ENCODE measurements at regions not wholly inside any gene's neighbourhood (a gene's known extent, or its start where the extent isn't known, plus 50 kb on each side); places are given as distances from the start of the nearest gene placed in this dataset.

DNA sequence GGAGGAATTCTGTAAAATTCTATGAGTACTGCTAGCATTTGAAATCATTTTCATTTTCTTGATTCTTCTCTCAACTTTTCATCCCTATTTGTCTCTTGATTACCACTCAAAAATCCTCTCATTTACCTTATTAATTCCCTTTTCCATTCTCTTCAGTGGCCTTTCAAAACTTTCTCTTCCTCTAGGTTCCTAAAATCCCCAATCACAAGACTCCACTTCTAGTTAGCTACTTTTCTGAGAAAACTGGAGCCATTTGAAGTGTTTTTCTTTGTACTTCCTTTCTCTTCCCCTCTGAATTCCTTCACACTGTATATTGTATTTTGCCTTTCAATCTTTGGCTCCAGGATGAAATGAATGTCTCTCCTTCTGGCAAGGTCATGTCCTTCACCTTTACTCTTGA, 61.3 kb upstream of the NR4A3 start:
- no peaks in the 10 kb centered on the region for H3K36me3 Mint-ChIP-seq (ENCODE audit: low read depth)
- DNase-seq = no peak
- H3K4me1 Mint-ChIP-seq = no peaks in the 10 kb centered on the region
- H3K9me3 Mint-ChIP-seq = no peaks in the 10 kb centered on the region
- peaks cover 4% of the 10 kb centered on the region for H3K27me3 Mint-ChIP-seq (ENCODE audit: low read depth, poor library complexity)
- TF ChIP-seq, protein P1, sequence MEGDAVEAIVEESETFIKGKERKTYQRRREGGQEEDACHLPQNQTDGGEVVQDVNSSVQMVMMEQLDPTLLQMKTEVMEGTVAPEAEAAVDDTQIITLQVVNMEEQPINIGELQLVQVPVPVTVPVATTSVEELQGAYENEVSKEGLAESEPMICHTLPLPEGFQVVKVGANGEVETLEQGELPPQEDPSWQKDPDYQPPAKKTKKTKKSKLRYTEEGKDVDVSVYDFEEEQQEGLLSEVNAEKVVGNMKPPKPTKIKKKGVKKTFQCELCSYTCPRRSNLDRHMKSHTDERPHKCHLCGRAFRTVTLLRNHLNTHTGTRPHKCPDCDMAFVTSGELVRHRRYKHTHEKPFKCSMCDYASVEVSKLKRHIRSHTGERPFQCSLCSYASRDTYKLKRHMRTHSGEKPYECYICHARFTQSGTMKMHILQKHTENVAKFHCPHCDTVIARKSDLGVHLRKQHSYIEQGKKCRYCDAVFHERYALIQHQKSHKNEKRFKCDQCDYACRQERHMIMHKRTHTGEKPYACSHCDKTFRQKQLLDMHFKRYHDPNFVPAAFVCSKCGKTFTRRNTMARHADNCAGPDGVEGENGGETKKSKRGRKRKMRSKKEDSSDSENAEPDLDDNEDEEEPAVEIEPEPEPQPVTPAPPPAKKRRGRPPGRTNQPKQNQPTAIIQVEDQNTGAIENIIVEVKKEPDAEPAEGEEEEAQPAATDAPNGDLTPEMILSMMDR (IDR thresholded peaks at IDR 0.05) = no peak
- H3K27ac Mint-ChIP-seq = no peak overlapping the region
- no peak overlapping the region for H3K4me3 Mint-ChIP-seq

DNA sequence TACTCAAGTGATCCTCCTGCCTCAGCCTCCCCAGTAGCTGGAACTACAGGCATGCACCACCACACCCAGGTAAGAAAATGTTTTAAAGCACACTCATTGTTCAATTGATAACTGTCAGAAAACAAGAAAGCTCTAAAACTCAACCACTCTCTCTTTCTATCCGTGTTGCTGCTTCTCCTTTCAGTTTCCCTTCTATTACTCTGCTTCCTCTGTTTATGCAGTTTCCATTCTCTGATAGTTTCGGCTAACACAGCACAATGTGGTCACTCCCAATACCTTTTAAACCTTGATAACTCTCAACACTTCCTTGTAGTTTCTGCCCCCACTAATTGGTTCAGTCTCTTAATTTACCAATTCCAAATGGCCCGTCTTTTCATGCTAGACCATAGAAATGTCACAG, 59.2 kb upstream of the NR4A3 start:
- no peaks in the 10 kb centered on the region for H3K4me1 Mint-ChIP-seq

More for the DNA sequence above, 59.2 kb upstream of the NR4A3 start:
- no peak for DNase-seq
- Mint-ChIP-seq H3K4me3 (no peak overlapping the region), H3K36me3 (ENCODE audit: low read depth) (no peaks in the 10 kb centered on the region), H3K27ac (no peak overlapping the region), H3K27me3 (ENCODE audit: low read depth, poor library complexity) (peaks cover 4% of the 10 kb centered on the region), H3K9me3 (no peaks in the 10 kb centered on the region)
- TF ChIP-seq, protein P1 (IDR thresholded peaks at IDR 0.05) = no peak

Data from nephron progenitor cell (in vitro differentiated cells).